HG03060 (cell line): ENCODE measurements at regions not wholly inside any gene's neighbourhood (a gene's known extent, or its start where the extent isn't known, plus 50 kb on each side); places are given as distances from the start of the nearest gene placed in this dataset.

Source experiments
- ATAC-seq: cut with Tn5 transposase; IDR thresholded peaks from one replicate; pipeline ENCODE4 v1.9.1; 2021; ENCODE audit warnings: low read depth, moderate number of reproducible peaks; ENCODE audit not compliant: unreplicated experiment

DNA sequence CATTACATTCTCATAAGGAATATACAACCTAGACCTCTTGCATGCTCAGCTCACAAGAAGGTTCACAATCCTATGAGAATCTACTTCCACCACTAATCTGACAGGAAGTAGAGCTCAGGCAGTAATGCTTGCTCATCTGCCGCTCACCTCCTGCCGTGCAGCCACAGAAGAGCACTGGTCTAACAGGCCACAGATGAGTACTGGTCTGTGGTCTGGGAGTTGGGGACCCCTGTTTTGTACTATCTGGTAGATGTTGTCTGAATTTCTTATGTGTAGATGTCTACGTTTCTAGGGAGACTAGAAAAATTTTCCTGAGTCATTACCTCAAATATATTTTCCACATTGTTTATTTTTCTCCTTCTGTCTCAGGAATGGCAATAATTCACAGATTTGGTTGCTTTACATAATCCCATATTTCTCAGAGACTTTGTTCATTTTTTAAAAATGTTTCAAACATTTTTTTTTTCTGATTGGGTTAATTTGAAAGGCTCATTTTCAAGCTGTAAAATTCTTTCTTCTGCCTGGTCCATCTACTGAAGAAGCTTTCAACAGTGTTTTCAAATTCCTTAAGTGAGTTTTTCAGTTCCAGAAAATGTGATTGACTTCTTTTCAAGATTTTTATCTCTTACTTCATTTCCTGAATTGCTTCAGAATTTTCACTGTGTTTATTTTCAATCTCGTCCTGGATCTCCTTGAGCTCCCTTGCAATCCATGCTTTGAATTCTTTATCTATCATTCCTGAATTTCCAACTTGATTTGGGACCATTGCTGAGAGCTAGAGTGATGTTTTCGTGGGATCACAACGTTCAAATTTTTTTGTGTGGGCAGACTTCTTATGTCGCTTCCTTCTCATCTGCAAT lies 1322.2 kb downstream of the PCDH9 start:
- no peak for ATAC-seq

DNA sequence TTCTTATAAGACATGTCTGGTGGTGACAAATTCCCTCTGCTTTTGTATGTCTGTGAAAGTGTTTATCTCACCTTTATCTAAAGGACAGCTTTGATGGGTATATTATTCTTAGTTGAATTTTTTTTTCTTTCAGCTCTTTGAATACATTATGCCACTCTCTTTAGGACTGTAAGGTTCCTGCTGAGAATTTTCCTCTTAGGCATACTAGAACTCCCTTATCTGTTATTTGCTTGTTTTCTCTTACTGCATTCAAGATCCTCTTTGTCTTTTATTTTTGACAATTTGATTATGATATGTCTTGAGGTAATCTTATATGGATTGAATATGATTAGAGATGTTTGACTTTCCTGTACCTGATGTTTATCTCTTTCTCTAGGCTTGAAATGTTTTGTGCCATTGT lies 1328.4 kb downstream of the PCDH9 start:
- no peak for ATAC-seq

GRCh38 chr13:65894049-65894448 lies 1336.1 kb downstream of the PCDH9 start:
- no peak for ATAC-seq

GRCh38 chr13:65892859-65893258 lies 1337.3 kb downstream of the PCDH9 start:
- no peak for ATAC-seq

GRCh38 chr13:65889368-65889767 lies 1340.8 kb downstream of the PCDH9 start:
- no peak for ATAC-seq

DNA sequence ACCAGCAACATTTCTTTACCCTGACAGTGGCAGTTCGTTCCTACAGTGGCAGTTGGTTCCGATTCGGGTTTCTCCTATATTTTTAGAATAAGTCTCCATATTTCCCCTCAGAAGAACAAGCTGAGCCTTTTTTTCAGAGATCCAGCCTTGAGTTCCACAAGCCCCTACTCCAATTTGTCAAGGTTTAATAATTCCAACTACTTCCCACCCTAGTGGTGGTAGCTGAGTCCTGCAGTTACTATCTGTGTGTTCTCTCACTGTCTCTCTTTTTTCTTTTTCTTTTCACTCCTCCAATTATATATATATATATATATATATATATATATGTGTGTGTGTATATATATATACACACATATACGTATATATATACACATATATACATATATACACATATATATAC lies 1347.3 kb downstream of the PCDH9 start:
- ATAC-seq = no peak

- ATAC-seq = no peak
These were observed 1348.5 kb downstream of the PCDH9 start for GRCh38 chr13:65881561-65882155.

DNA sequence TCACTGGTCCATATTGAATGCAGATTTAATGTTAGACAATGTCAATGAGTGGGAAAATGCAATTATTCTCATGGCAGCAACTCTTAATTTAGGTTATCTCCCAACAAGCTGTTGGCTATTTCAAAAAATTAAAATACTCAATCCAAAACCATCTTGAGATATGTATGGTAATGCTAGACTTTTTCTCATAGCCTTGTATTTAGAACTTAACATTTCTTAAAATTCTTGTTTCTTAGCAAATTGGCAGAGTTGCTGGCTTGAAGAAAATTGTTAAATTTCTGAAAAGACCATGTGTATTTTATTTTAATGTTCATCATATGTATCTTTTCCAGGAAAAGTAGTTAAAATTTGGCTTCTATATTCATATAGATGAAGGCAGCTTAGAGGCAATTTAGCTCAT lies 1355.1 kb downstream of the PCDH9 start:
- no peak for ATAC-seq

- ATAC-seq = no peak
These were observed 1357.7 kb downstream of the PCDH9 start for GRCh38 chr13:65872448-65872847.

- no peak for ATAC-seq
These were observed 1361.3 kb downstream of the PCDH9 start for GRCh38 chr13:65868884-65869283.

DNA sequence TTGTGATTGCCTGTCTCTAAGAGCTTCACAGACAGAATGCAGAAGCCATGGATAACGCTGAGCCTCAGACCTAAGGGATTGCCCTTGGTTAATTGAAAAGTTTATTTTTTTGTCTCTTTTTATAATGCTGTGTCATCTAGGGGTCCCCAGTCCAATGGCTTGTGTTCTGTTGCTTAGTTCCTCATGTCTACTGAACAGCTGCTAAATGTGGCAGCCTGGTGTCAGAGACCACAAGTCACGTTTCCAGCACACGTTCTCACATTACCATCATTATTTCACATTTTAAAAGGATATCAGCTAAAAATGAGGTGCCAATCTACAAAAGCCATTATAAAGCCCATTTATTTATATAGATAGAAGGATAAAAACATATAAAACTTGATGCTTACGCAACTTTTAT lies 1362.0 kb downstream of the PCDH9 start:
- no peak for ATAC-seq

DNA sequence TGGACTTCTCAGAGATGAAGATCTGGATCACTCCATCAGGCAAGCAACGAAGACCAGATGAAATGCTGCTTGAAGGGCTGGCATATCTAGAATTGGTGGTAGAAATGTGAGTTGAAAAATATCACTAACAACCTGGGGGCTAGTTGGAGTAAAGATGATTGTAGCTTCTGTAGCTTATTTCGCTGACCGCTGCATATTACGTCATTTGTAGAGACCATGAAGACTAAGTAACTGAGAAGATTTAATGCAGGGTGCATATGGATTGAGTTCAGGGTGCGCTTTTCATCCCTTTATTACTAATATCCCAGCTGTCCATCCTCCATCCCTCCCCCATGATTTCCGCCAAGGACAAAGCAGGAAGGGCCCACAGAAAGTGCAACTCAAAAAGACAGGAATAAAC lies 1364.0 kb downstream of the PCDH9 start:
- ATAC-seq = no peak

DNA sequence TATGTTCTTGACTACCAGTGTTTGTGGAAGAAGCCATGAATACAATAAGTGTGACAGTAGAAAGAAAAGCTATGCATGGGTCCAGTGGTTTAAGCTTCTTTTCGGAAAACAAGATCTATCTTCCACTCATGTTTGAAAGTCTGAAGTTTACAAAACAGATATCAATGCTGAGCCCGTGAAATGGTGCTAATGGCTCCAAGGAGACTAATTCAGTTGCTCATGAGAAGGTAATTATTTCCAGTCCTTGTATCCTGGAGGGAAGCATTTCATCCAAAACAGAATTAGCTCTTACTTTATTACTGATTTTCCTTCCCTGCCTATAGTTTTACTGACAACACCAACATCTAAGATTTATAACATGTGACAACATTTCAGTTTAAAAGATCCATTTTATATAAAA lies 1364.9 kb downstream of the PCDH9 start:
- ATAC-seq = no peak

DNA sequence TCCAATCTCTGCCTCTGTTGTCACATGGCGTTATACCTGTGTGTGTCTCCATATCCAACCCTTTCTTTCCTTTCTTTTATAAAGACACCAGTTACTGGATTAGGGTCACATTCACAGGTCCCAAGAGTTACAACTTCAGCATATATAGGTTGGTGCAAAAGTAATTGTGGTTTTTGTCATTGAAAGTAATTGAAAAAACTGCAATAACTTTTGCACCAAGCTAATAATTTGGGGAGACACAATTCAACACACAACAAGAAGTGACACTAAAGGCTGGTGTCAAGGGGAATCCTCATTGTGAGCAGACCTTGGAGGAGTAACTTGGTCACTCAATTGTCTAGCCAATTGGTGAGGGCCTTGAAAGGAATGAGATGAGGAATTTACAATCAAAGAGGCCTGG lies 1366.1 kb downstream of the PCDH9 start:
- ATAC-seq = no peak

- ATAC-seq = no peak
These were observed 1369.8 kb downstream of the PCDH9 start for GRCh38 chr13:65860306-65860705.

- no peak for ATAC-seq
These were observed 1372.1 kb downstream of the PCDH9 start for GRCh38 chr13:65857942-65858565.

GRCh38 chr13:65856431-65856830 lies 1373.7 kb downstream of the PCDH9 start:
- ATAC-seq = no peak

GRCh38 chr13:65855242-65855805 lies 1374.8 kb downstream of the PCDH9 start:
- ATAC-seq = no peak

GRCh38 chr13:65854431-65854830 lies 1375.7 kb downstream of the PCDH9 start:
- no peak for ATAC-seq

- ATAC-seq = no peak
These were observed 1385.8 kb downstream of the PCDH9 start for GRCh38 chr13:65844266-65844841.

- ATAC-seq = no peak
These were observed 1386.8 kb downstream of the PCDH9 start for GRCh38 chr13:65843314-65843731.
